Activated CD8-positive, alpha-beta T cell treated with anti-CD3 and anti-CD28 coated beads for 36 hours (primary cell): ENCODE measurements at regions not wholly inside any gene's neighbourhood (a gene's known extent, or its start where the extent isn't known, plus 50 kb on each side); places are given as distances from the start of the nearest gene placed in this dataset.

ENCODE experiments used
- ATAC-seq: fragments of 200-7000 bp; cut with Tn5 transposase; one replicate; pipeline ENCODE4 v1.10.0; 2021; ENCODE audit warnings: mild to moderate bottlenecking, moderate library complexity
- CTCF ChIA-PET: fragments of 350-600 bp; sonication (Branson Sonifier 250); formaldehyde crosslinking; loops from one replicate; lab custom pipeline; 2021; ENCODE audit warnings: antibody characterized with exemption; lab: Charles Lee
- POLR2A ChIA-PET: fragments of 350-600 bp; sonication (Branson Sonifier 250); formaldehyde crosslinking; loops from one replicate; lab custom pipeline; 2021; ENCODE audit warnings: antibody characterized with exemption; lab: Charles Lee
- DNase-seq: peaks from one replicate; pipeline ENCODE4 v3.0.0-alpha.2; 2020
- H3K27ac Mint-ChIP-seq: one replicate; pipeline ENCODE4 v1.8.0; 2021; ENCODE audit warnings: mild to moderate bottlenecking, mixed read lengths
- H3K27me3 Mint-ChIP-seq: one replicate; pipeline ENCODE4 v1.8.0; 2021; ENCODE audit warnings: mixed read lengths
- H3K36me3 Mint-ChIP-seq: one replicate; pipeline ENCODE4 v1.8.0; 2021; ENCODE audit warnings: low read depth, mixed read lengths
- H3K4me1 Mint-ChIP-seq: one replicate; pipeline ENCODE4 v1.8.0; 2021; ENCODE audit warnings: low read depth, mixed read lengths
- H3K4me3 Mint-ChIP-seq: one replicate; pipeline ENCODE4 v1.8.0; 2021; ENCODE audit warnings: mild to moderate bottlenecking, moderate library complexity, mixed read lengths
- H3K9me3 Mint-ChIP-seq: one replicate; pipeline ENCODE4 v1.8.0; 2021; ENCODE audit warnings: mixed read lengths
- CTCF ChIP-seq: fragments of 200-600 bp; IDR thresholded peaks from one replicate; pipeline ENCODE4 v1.8.0; 2022; ENCODE audit warnings: antibody characterized with exemption, mild to moderate bottlenecking
- intact Hi-C: fragments of 100-400 bp; cut with micrococcal nuclease; formaldehyde crosslinking; loops from one replicate; pipeline ENCODE4 v1.10.0; 2022

GRCh38 chr14:81931828-81932227, 398.2 kb upstream of the SEL1L start:
- DNase-seq (no peak), ATAC-seq (no peak)
- intact Hi-C loops, result no loop called here
- ChIA-PET POLR2A (no interaction called here), CTCF (no interaction called here)
- no peak overlapping the region for H3K4me3 Mint-ChIP-seq
- H3K4me1 Mint-ChIP-seq, result no peaks in the 10 kb centered on the region
- no peaks in the 10 kb centered on the region for H3K9me3 Mint-ChIP-seq
- no peak for TF ChIP-seq CTCF
- no peaks in the 10 kb centered on the region for H3K36me3 Mint-ChIP-seq
- no peaks in the 10 kb centered on the region for H3K27me3 Mint-ChIP-seq
- H3K27ac Mint-ChIP-seq, result no peak overlapping the region

GRCh38 chr14:81936348-81936747, 402.7 kb upstream of the SEL1L start:
- Mint-ChIP-seq H3K27ac (no peak overlapping the region), H3K4me1 (no peaks in the 10 kb centered on the region), H3K4me3 (no peak overlapping the region), H3K9me3 (no peaks in the 10 kb centered on the region), H3K36me3 (no peaks in the 10 kb centered on the region), H3K27me3 (no peaks in the 10 kb centered on the region)
- ChIA-PET CTCF (interaction anchor here (1.4 kb wide), 1 partner anchor 23 kb away, joined by 3 read pairs; no protein-coding TSS in a partner anchor), POLR2A (no interaction called here)
- ATAC-seq, result no peak
- intact Hi-C loops, result no loop called here
- no peak for DNase-seq
- no peak for TF ChIP-seq CTCF

GRCh38 chr14:81936902-81937301, 403.2 kb upstream of the SEL1L start:
- Mint-ChIP-seq H3K27ac (no peak overlapping the region), H3K4me3 (no peak overlapping the region), H3K27me3 (no peaks in the 10 kb centered on the region), H3K4me1 (no peaks in the 10 kb centered on the region), H3K36me3 (no peaks in the 10 kb centered on the region), H3K9me3 (no peaks in the 10 kb centered on the region)
- no peak for TF ChIP-seq CTCF
- ChIA-PET POLR2A (no interaction called here), CTCF (interaction anchor here (1.4 kb wide), 1 partner anchor 24 kb away, joined by 3 read pairs; no protein-coding TSS in a partner anchor)
- no peak for DNase-seq
- intact Hi-C loops, result no loop called here
- ATAC-seq, result no peak

- no peak for TF ChIP-seq CTCF
- ChIA-PET CTCF (interaction anchor here (1.5 kb wide), 1 partner anchor 9 kb away, joined by 3 read pairs; no protein-coding TSS in a partner anchor), POLR2A (no interaction called here)
- ATAC-seq (no peak), DNase-seq (no peak)
- Mint-ChIP-seq H3K27me3 (no peaks in the 10 kb centered on the region), H3K4me3 (no peak overlapping the region), H3K27ac (no peak overlapping the region), H3K36me3 (no peaks in the 10 kb centered on the region), H3K9me3 (no peaks in the 10 kb centered on the region), H3K4me1 (no peaks in the 10 kb centered on the region)
- intact Hi-C loops, result no loop called here
Observed at GRCh38 chr14:81938341-81938740, 404.7 kb upstream of the SEL1L start.

- no peak overlapping the region for H3K27ac Mint-ChIP-seq
- no peaks in the 10 kb centered on the region for H3K36me3 Mint-ChIP-seq
- H3K9me3 Mint-ChIP-seq, result no peaks in the 10 kb centered on the region
- intact Hi-C loops, result no loop called here
- no peaks in the 10 kb centered on the region for H3K27me3 Mint-ChIP-seq
- no peak for DNase-seq
- H3K4me3 Mint-ChIP-seq, result no peak overlapping the region
- ChIA-PET POLR2A (no interaction called here), CTCF (no interaction called here)
- no peak for ATAC-seq
- no peaks in the 10 kb centered on the region for H3K4me1 Mint-ChIP-seq
- no peak for TF ChIP-seq CTCF
Observed at GRCh38 chr14:81940651-81941050, 407.0 kb upstream of the SEL1L start.
